ENCODE measurements at regions not wholly inside any gene's neighbourhood (a gene's known extent, or its start where the extent isn't known, plus 50 kb on each side); places are given as distances from the start of the nearest gene placed in this dataset.
A peak's percentile ranks its signal among the peaks of the same experiment; 100 is the strongest.
"Not testable (repeated sequence)": the region's sequence is repeated elsewhere in the genome, so short reads cannot be mapped to it uniquely, and the experiment has no call there.

DNA sequence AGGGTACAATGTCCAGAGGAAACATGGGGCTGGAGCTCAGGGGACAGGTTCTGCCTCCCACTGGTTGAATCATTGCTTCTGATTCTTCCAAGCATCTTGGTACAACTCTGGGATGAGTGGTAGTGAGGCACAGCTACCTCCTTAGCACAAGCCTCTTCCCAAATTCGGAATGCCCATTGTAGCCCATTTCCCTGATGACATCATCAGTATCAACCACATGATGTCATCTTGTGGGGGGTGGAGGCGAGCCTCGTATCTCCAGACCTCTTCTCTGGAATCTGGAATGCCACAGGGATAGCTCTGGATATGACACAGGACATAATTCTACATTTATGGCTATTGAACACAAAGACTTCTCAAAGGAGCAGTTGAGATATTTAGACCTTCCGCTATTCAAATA is 715.2 kb downstream of the RNF144A start:
- no peak for DNase-seq (ENCODE audit: low spot score)

- DNase-seq (ENCODE audit: low spot score), result no peak
These were observed 716.4 kb downstream of the RNF144A start for GRCh38 chr2:7633566-7634153.

DNA sequence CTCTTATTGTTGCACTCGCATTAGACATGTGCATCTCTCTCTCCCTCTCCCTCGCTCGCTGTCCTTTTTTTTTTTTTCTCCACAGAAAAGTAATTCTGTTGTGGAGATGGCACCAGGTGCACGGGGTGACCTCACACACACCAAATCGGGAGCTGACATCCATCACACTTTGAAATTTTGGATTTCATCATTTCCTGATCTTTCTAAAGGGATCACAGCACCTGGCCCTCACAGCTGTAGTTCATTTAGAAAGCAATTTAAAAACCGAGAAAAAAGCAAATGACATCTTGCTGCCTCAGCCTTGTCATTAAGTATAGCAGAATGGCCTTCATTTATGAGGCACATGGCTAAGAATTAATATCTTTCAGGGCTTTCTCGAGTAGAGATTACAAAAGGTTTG is 717.2 kb downstream of the RNF144A start:
- no peak for DNase-seq (ENCODE audit: low spot score)

- no peak for DNase-seq (ENCODE audit: low spot score)
These were observed 722.3 kb downstream of the RNF144A start for GRCh38 chr2:7639476-7639875.

DNA sequence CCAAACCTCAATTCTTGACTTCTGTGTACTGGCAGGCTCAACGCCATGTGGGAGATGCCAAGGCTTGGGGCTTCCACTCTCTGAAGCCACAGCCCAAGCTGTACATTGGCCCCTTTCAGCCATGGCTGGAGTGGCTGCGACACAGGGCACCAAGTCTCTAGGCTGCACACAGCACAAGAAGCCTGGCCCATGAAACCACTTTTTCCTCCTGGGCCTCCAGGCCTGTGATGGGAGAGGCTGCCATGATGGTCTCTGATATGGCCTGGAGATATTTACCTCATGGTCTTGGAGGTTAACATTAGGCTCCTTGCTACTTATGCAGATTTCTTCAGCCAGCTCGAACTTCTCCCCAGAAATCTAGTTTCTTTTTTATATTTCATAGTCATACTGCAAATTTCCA is 724.1 kb downstream of the RNF144A start:
- DNase-seq (ENCODE audit: low spot score), result not testable (repeated sequence)

GRCh38 chr2:7646024-7646423 is 728.8 kb downstream of the RNF144A start:
- DNase-seq (ENCODE audit: low spot score), result no peak

GRCh38 chr2:7646661-7647060 is 729.4 kb downstream of the RNF144A start:
- DNase-seq (ENCODE audit: low spot score), result peak; percentile 25

DNA sequence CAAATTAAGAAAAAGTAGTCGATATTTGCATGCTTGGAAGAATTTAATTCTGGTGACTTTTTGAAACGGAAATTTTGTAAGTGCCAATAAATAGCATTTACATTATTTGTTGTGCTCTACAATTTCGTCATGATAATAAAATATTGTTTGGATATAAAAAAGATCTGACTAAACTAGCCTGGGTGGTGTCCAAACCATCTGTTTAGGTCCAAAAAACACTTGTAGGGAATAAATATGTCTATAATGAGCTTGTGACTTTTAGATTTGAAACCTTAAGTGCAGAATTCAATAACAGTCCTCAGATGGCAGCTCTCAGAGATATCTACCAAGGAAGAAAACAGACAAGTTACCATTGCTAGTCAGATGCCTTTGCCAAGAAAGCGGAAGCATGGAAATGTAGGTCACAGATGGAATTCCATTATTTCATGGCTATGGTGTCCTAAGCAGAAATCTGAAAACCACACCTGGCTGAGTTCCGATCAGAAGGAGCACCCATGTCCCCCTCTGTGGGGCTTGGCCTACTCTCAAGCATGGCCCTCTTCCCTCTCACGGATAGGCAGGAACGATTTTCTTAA is 731.1 kb downstream of the RNF144A start:
- DNase-seq (ENCODE audit: low spot score), result no peak

DNA sequence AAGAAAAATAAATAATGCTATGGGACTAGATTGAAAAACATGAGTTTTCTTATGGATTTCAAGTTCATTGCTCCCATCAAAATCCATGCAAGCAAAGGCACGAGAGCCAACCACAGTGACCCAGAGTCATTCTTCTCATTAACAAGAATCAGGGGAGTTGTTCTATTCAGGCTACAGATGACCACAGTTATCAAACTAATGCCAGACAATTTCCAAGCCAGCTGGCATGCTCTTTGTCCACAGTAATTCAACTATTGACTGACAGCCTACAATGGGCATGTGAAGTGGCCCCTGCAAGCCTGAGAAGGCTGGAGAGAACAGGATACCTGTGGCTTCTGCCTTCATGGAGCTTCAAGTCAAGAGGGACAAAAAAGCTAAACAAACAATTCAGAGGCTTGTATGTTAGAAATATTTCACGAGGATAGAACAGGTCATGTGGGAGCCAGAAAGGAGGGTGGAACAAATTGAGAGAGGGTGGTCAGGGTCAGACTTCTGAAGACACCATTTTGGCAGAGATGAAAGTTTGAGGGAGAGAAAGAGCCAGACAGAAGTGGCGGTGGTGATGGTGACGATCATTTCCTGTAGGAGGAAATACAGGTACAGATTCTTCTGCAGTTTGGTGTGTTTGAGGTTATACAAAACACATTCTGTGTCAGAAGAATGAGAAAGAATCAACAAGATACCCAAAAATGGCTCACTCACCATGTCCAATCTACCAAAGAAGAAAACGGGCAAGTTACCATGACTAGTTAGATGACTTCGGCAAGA is 732.4 kb downstream of the RNF144A start:
- DNase-seq (ENCODE audit: low spot score), result no peak

DNA sequence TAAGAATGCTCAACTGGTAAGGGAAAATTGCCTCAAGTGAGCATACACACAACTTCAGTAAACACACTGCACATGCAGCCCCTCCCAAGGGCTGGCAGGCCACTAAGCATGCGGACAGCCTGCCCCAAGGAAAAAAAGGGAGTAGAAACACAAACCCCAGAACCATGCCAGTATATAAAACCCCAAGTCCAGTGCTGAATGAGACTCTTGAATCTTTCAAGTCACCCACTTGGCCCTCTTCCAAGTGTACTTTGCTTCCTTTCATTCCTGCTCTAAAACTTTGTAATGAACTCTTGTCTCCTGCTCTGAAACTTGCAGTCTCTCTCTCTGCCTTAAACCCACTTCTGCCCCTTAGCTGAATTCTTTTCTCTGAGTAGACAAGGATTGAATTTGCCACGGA is 736.4 kb downstream of the RNF144A start:
- no peak for DNase-seq (ENCODE audit: low spot score)

DNA sequence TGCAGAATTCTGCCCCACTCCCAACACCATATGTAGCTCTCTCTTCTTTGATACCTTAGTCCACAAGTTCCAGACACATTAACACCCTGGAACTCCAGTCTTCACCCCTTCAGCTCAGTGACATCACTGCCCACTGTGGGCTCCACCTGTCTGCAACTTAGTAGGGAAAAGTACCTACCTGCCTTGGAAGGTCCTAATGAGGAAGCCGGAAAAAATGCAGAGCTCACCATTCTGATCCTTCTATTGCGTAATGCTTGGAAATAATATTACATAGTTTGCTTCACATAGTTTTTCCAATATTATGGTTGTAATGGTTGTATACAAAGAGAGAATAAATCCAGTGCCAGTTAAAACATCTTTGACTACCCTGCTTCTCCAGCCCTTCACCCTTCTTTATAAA is 738.4 kb downstream of the RNF144A start:
- DNase-seq (ENCODE audit: low spot score), result no peak

DNA sequence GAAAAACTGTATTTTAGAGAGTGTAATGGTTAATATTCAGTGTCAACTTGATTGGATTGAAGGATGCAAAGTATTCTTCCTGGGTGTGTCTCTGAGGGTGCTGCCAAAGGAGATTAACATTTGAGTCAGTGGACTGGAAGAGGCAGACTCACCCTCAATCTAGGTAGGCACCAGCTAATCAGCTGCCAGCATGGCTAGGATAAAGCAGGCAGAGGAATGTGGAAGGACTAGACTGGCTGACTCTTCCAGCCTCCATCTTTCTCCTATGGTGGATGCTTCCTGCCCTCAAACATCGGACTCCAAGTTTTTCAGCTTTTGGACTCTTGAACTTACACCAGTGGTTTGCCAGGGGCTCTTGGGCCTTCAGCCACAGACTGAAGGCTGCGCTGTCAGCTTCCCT is 740.3 kb downstream of the RNF144A start:
- not testable (repeated sequence) for DNase-seq (ENCODE audit: low spot score)

GRCh38 chr2:7658486-7658885 is 741.3 kb downstream of the RNF144A start:
- no peak for DNase-seq (ENCODE audit: low spot score)

DNA sequence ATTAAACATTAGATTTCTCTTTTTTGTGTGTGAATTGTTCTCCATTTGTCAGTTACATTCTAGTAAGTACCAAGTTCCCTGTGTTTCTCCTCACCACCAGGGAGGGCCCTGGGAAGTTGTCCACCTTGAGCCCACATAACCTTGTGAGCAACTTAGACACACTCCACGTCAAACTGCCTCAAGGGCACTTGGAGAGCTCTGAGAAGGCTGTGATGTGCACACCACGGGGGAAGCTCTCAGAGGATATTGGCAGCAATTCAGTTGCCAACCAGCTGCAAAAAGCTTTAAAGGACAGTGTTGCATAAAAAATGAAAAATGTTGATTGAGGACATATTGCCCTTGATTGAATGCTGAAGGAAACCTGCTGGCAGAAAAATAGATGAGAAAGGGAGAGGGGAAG is 743.6 kb downstream of the RNF144A start:
- DNase-seq (ENCODE audit: low spot score), result no peak

- no peak for DNase-seq (ENCODE audit: low spot score)
These were observed 744.3 kb downstream of the RNF144A start for GRCh38 chr2:7661502-7661901.

DNA sequence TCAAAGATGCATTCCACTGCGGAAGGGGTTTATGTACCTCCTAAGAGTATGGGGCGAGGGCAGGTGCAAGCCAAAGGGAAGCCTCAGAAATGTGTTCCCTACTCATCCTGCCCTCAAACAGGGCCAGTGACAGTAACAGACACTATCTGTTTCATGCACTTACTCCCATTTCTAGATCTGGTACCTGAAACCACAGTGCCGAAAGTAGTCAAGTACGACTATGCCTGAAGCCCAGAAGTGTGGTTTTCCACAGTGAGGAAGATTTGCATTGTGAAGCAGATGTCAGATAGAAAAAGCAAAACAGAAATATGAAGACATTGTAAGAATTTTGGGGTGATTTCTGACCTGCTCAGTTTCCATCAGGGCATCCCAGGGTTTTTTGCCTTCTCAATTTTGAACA is 748.7 kb downstream of the RNF144A start:
- no peak for DNase-seq (ENCODE audit: low spot score)

- DNase-seq (ENCODE audit: low spot score), result no peak
These were observed 749.5 kb downstream of the RNF144A start for GRCh38 chr2:7666596-7667259.

DNA sequence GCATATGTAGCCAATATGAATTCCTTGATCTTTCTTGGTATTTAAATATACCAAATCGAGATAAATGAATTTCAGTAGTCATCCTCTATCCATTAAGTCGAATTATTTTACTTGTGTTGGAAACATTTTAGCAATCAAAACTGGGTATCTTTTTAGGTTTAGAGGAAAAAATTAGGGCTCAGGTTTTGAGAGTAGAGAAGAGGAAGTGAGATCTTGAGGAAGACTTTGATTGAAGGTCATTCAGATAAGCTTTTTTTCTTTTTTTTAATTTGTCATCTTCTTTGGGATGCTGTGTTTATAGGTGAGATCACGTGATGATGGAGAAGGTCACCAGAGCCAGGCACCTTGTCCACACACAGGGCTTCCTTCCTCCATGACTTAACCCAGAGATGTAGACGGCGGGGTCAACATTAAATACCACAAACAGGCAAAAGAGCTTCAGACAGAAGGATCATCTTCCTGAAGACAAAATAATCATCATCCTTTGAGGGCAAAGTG is 750.1 kb downstream of the RNF144A start:
- DNase-seq (ENCODE audit: low spot score), result no peak

DNA sequence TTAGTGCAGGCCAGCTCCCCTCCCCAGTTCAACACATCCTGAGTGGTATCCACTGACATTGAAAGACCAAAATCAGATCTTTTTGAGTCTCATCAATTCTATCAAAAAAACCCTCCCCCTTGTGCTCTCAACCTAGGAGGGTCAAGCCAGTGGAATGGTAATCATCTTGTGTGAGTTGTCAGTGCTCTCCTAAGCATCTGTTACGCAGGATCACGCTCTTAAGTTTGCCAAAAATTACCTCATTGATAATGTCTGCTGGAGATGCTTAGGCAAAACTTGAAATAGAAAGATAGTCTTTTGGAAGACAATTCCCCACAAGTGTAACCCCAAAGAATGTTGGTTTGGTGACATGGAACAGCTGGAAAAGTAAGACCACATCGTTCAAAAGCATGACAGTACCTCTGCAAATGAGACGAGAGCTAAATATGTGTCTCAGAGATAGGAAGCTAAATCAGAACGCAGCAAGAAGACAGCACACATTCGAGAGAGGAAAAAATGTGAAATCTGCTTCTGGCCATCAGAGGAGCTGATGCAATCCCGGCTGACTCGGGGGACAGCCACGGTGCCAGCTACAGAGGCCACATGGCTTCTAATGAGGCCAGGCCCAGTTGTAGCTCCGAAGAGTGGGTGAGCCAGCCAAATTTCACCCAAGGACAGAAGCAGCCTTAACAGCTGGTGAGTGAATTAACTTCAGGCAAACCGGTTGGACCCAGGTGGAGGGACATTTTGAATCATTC is 753.9 kb downstream of the RNF144A start:
- DNase-seq (ENCODE audit: low spot score), result peak; percentile 22

GRCh38 chr2:7672027-7672684 is 754.9 kb downstream of the RNF144A start:
- DNase-seq (ENCODE audit: low spot score), result no peak

DNA sequence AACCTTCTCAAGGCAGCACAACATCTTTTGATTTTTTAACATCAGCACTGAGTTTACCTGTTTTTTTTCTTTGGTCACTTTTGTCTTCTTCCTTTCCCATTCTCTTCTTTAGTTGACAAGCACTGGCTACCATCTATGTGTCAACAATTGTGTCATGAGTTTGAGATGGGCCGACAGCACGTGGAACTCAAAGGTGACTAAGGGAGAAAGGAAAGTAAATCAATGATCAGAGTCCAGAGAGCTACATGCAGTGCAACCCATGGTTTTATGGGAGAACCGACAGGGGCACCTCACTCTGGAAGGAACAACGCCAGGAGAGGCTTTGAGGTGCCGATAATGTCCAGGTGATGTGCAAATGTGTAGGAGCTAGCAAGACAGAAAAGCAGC is 755.5 kb downstream of the RNF144A start:
- no peak for DNase-seq (ENCODE audit: low spot score)
